ENCODE measurements at regions not wholly inside any gene's neighbourhood (a gene's known extent, or its start where the extent isn't known, plus 50 kb on each side); places are given as distances from the start of the nearest gene placed in this dataset.
A peak's percentile ranks its signal among the peaks of the same experiment; 100 is the strongest.

GRCh38 chr19:33883859-33884519 is 87.3 kb downstream of the KCTD15 start:
- peak; percentile 74 for ATAC-seq
- Histone ChIP-seq H3K27ac (ENCODE audit: low read depth) (peak overlapping the region; percentile 98), H3K36me3 (ENCODE audit: insufficient read depth) (no peaks in the 10 kb centered on the region), H4K20me1 (replicated peaks; ENCODE audit: insufficient read depth) (no peaks in the 10 kb centered on the region), H3K27me3 (ENCODE audit: insufficient read depth) (no peaks in the 10 kb centered on the region), H2AFZ (peak overlapping the region; percentile 35; the same call in 1 of the 2 replicates), H3K79me2 (replicated peaks; ENCODE audit: insufficient read depth) (no peaks in the 10 kb centered on the region), H3K4me1 (ENCODE audit: insufficient read depth) (peaks cover 40% of the 10 kb centered on the region), H3K4me2 (peak overlapping the region; percentile 45), H3K9me2 (ENCODE audit: insufficient read depth) (no peaks in the 10 kb centered on the region), H3F3A (replicated peaks; ENCODE audit: low read depth) (peaks cover 9% of the 10 kb centered on the region), H3K4me3 (peak overlapping the region; percentile 14)
- Mint-ChIP-seq H3K27ac (peak overlapping the region; percentile 94), H3K4me1 (peaks cover 47% of the 10 kb centered on the region), H3K9me3 (no peaks in the 10 kb centered on the region), H3K4me3 (peak overlapping the region; percentile 51), H3K27me3 (ENCODE audit: insufficient read depth, low read depth, poor library complexity) (no peaks in the 10 kb centered on the region), H3K36me3 (ENCODE audit: low read depth) (no peaks in the 10 kb centered on the region)
- peak; percentile 85 for DNase-seq (ENCODE audit: low spot score)
- TF ChIP-seq, protein P1, sequence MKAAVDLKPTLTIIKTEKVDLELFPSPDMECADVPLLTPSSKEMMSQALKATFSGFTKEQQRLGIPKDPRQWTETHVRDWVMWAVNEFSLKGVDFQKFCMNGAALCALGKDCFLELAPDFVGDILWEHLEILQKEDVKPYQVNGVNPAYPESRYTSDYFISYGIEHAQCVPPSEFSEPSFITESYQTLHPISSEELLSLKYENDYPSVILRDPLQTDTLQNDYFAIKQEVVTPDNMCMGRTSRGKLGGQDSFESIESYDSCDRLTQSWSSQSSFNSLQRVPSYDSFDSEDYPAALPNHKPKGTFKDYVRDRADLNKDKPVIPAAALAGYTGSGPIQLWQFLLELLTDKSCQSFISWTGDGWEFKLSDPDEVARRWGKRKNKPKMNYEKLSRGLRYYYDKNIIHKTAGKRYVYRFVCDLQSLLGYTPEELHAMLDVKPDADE (IDR thresholded peaks at IDR 0.05), result 0 out of 2 replicates have a peak, but pooled peaks have one; percentile 11
- TF ChIP-seq STAT1 (IDR thresholded peaks at IDR 0.05; ENCODE audit: unreplicated experiment), result no peak

GRCh38 chr19:33885236-33885635 is 88.6 kb downstream of the KCTD15 start:
- H3K4me1 Mint-ChIP-seq, result peaks cover 44% of the 10 kb centered on the region
- no peaks in the 10 kb centered on the region for H3K27me3 Mint-ChIP-seq (ENCODE audit: insufficient read depth, low read depth, poor library complexity)
- no peak overlapping the region for H2AFZ ChIP-seq
- no peaks in the 10 kb centered on the region for H3K79me2 ChIP-seq (replicated peaks; ENCODE audit: insufficient read depth)
- no peaks in the 10 kb centered on the region for H3K36me3 Mint-ChIP-seq (ENCODE audit: low read depth)
- peaks cover 31% of the 10 kb centered on the region for H3K4me1 ChIP-seq (ENCODE audit: insufficient read depth)
- DNase-seq (ENCODE audit: low spot score) (no peak), ATAC-seq (no peak)
- no peak overlapping the region for H3K27ac ChIP-seq (ENCODE audit: low read depth)
- H3K4me2 ChIP-seq, result no peak overlapping the region
- no peak overlapping the region for H3K4me3 ChIP-seq
- no peaks in the 10 kb centered on the region for H3K36me3 ChIP-seq (ENCODE audit: insufficient read depth)
- no peak overlapping the region for H3K4me3 Mint-ChIP-seq
- no peaks in the 10 kb centered on the region for H3K9me3 Mint-ChIP-seq
- H3K27ac Mint-ChIP-seq, result peak overlapping the region; percentile 94; the same call in 1 of the 2 replicates
- no peaks in the 10 kb centered on the region for H3K9me2 ChIP-seq (ENCODE audit: insufficient read depth)
- no peaks in the 10 kb centered on the region for H4K20me1 ChIP-seq (replicated peaks; ENCODE audit: insufficient read depth)
- peaks cover 9% of the 10 kb centered on the region for H3F3A ChIP-seq (replicated peaks; ENCODE audit: low read depth)
- H3K27me3 ChIP-seq (ENCODE audit: insufficient read depth), result no peaks in the 10 kb centered on the region
- TF ChIP-seq, protein P2, sequence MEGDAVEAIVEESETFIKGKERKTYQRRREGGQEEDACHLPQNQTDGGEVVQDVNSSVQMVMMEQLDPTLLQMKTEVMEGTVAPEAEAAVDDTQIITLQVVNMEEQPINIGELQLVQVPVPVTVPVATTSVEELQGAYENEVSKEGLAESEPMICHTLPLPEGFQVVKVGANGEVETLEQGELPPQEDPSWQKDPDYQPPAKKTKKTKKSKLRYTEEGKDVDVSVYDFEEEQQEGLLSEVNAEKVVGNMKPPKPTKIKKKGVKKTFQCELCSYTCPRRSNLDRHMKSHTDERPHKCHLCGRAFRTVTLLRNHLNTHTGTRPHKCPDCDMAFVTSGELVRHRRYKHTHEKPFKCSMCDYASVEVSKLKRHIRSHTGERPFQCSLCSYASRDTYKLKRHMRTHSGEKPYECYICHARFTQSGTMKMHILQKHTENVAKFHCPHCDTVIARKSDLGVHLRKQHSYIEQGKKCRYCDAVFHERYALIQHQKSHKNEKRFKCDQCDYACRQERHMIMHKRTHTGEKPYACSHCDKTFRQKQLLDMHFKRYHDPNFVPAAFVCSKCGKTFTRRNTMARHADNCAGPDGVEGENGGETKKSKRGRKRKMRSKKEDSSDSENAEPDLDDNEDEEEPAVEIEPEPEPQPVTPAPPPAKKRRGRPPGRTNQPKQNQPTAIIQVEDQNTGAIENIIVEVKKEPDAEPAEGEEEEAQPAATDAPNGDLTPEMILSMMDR (conservative IDR thresholded peaks at IDR 0.05; ENCODE audit: low read depth in 2 of 2), result no peak
- TF ChIP-seq STAT1 (IDR thresholded peaks at IDR 0.05; ENCODE audit: unreplicated experiment), result no peak
- TF ChIP-seq EZH2phosphoT487 (IDR thresholded peaks at IDR 0.05; ENCODE audit: unreplicated experiment), result no peak
- TF ChIP-seq, protein P1 (IDR thresholded peaks at IDR 0.05), result no peak
- TF ChIP-seq, protein P3, sequence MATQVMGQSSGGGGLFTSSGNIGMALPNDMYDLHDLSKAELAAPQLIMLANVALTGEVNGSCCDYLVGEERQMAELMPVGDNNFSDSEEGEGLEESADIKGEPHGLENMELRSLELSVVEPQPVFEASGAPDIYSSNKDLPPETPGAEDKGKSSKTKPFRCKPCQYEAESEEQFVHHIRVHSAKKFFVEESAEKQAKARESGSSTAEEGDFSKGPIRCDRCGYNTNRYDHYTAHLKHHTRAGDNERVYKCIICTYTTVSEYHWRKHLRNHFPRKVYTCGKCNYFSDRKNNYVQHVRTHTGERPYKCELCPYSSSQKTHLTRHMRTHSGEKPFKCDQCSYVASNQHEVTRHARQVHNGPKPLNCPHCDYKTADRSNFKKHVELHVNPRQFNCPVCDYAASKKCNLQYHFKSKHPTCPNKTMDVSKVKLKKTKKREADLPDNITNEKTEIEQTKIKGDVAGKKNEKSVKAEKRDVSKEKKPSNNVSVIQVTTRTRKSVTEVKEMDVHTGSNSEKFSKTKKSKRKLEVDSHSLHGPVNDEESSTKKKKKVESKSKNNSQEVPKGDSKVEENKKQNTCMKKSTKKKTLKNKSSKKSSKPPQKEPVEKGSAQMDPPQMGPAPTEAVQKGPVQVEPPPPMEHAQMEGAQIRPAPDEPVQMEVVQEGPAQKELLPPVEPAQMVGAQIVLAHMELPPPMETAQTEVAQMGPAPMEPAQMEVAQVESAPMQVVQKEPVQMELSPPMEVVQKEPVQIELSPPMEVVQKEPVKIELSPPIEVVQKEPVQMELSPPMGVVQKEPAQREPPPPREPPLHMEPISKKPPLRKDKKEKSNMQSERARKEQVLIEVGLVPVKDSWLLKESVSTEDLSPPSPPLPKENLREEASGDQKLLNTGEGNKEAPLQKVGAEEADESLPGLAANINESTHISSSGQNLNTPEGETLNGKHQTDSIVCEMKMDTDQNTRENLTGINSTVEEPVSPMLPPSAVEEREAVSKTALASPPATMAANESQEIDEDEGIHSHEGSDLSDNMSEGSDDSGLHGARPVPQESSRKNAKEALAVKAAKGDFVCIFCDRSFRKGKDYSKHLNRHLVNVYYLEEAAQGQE (IDR thresholded peaks at IDR 0.05; ENCODE audit: unreplicated experiment), result no peak
- no peak for TF ChIP-seq POLR2AphosphoS5 (IDR thresholded peaks at IDR 0.05; ENCODE audit: low read depth)
- TF ChIP-seq ZNF331 (CRISPR knock-in tag; IDR thresholded peaks at IDR 0.05; ENCODE audit: low read depth), result no peak
- TF ChIP-seq CREB1 (CRISPR knock-in tag; IDR thresholded peaks at IDR 0.05; ENCODE audit: low read depth), result no peak

Data from GM23338 (cell line).